ENCODE measurements at regions not wholly inside any gene's neighbourhood (a gene's known extent, or its start where the extent isn't known, plus 50 kb on each side); places are given as distances from the start of the nearest gene placed in this dataset.

- no peaks in the 10 kb centered on the region for H3K9me3 ChIP-seq
- no peaks in the 10 kb centered on the region for H3K36me3 ChIP-seq
- in situ Hi-C loops (cut with MboI; ENCODE audit: low sequenced_read_pairs in 4 of 4) (no loop called here), intact Hi-C loops (cut with DNase I; ENCODE audit: low total_unique reads) (no loop called here)
- no peak for TF ChIP-seq CTCF (IDR thresholded peaks at IDR 0.05 in 4 of 5, conservative IDR thresholded peaks at IDR 0.05 in 1 of 5)
- TF ChIP-seq POLR2A (IDR thresholded peaks at IDR 0.05) = no peak
- H3K27ac ChIP-seq = no peak overlapping the region
- H3K4me1 ChIP-seq = no peaks in the 10 kb centered on the region
- ATAC-seq (no peak), DNase-seq (no peak)
- no peak overlapping the region for H3K4me3 ChIP-seq
- H3K27me3 ChIP-seq = no peaks in the 10 kb centered on the region
Observed at GRCh38 chr5:56309262-56309826, 76.2 kb upstream of the ANKRD55 start.

- intact Hi-C loops (cut with DNase I; ENCODE audit: low total_unique reads) (no loop called here), in situ Hi-C loops (cut with MboI; ENCODE audit: low sequenced_read_pairs in 4 of 4) (no loop called here)
- Histone ChIP-seq H3K4me1 (no peaks in the 10 kb centered on the region), H3K36me3 (no peaks in the 10 kb centered on the region), H3K27ac (no peak overlapping the region), H3K9me3 (no peaks in the 10 kb centered on the region), H3K4me3 (no peak overlapping the region), H3K27me3 (no peaks in the 10 kb centered on the region)
- TF ChIP-seq POLR2A (IDR thresholded peaks at IDR 0.05) (no peak), CTCF (IDR thresholded peaks at IDR 0.05 in 4 of 5, conservative IDR thresholded peaks at IDR 0.05 in 1 of 5) (no peak)
- ATAC-seq (no peak), DNase-seq (no peak)
Observed at GRCh38 chr5:56307714-56308333, 74.7 kb upstream of the ANKRD55 start.

DNA sequence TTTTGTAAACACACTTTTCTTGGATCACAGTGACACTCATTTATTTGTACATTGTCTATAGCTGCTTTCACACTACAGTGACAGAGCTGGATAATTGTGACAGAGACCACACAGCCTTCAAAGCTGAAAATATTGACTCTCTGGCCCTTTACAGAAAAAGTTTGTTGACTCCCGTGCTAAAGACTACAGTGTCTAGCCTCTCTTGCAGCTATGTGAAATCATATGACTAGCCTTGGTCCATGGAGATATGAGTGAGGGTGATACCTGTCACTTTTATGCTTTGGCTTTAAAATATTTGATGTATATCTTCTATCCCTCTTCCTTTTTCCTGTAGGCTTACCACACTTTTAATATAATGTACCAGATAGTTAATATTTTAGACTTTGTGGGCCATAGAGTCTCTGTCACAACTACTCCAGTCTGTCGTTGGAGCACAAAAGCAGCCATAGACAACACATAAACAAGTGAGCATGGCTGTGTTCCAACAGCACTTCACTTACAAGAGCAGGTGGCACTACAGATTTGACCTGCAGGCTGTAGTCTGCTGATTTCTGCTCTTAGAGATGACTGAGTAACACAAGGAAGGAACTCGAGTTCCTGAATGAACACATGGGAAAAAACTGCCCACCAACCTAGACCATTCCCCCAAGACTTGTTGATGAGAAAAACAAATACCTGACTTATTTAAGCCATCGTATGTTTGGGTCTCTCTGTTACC is 73.5 kb upstream of the ANKRD55 start:
- TF ChIP-seq POLR2A (IDR thresholded peaks at IDR 0.05) (no peak), CTCF (IDR thresholded peaks at IDR 0.05 in 4 of 5, conservative IDR thresholded peaks at IDR 0.05 in 1 of 5) (no peak)
- intact Hi-C loops (cut with DNase I; ENCODE audit: low total_unique reads) = no loop called here
- Histone ChIP-seq H3K4me1 (no peaks in the 10 kb centered on the region), H3K36me3 (no peaks in the 10 kb centered on the region), H3K27ac (no peak overlapping the region), H3K27me3 (no peaks in the 10 kb centered on the region), H3K9me3 (no peaks in the 10 kb centered on the region), H3K4me3 (no peak overlapping the region)
- ATAC-seq = no peak
- DNase-seq = no peak
- in situ Hi-C loops (cut with MboI; ENCODE audit: low sequenced_read_pairs in 4 of 4) = no loop called here

- ATAC-seq (no peak), DNase-seq (no peak)
- H3K9me3 ChIP-seq = no peaks in the 10 kb centered on the region
- TF ChIP-seq CTCF (IDR thresholded peaks at IDR 0.05 in 4 of 5, conservative IDR thresholded peaks at IDR 0.05 in 1 of 5) (no peak), POLR2A (IDR thresholded peaks at IDR 0.05) (no peak)
- intact Hi-C loops (cut with DNase I; ENCODE audit: low total_unique reads) (no loop called here), in situ Hi-C loops (cut with MboI; ENCODE audit: low sequenced_read_pairs in 4 of 4) (no loop called here)
- no peak overlapping the region for H3K27ac ChIP-seq
- H3K36me3 ChIP-seq = no peaks in the 10 kb centered on the region
- H3K27me3 ChIP-seq = no peaks in the 10 kb centered on the region
- H3K4me3 ChIP-seq = no peak overlapping the region
- H3K4me1 ChIP-seq = no peaks in the 10 kb centered on the region
Observed at GRCh38 chr5:56305001-56305950, 72.1 kb upstream of the ANKRD55 start.

All from gastrocnemius medialis (tissue), 4 donors.